K562 (cell line): ENCODE measurements at regions not wholly inside any gene's neighbourhood (a gene's known extent, or its start where the extent isn't known, plus 50 kb on each side); places are given as distances from the start of the nearest gene placed in this dataset.
A peak's percentile ranks its signal among the peaks of the same experiment; 100 is the strongest.

Experiments used
- ATAC-seq: fragments of 200-7000 bp; cut with Tn5 transposase; 3 replicates; pipeline ENCODE4 v1.9.1; 2020; ENCODE audit warnings: moderate library complexity
- BruUV-seq: library from RNA; stranded (reverse); fragments of 400-500 nt; replicated peaks from 2 replicates; lab custom pipeline; 2021; lab: Mats Ljungman, UMichigan
- CTCF ChIA-PET: fragments of 300-600 bp; formaldehyde crosslinking; extraction: SDS; loops from one replicate; lab custom pipeline; 2021; ENCODE audit warnings: low intra/inter-chr PET ratio; lab: Yijun Ruan, JAX
- POLR2A ChIA-PET: fragments of 300-600, 350-650 bp; sonication (Branson Sonifier 250); formaldehyde crosslinking; extraction: SDS; loops from one replicate; lab custom pipeline; 2021; ENCODE audit warnings: antibody characterized with exemption, inconsistent platforms; lab: Yijun Ruan, JAX
- DNase-seq, 4 experiments: peaks; one replicate each; pipeline versions ENCODE4 v3.0.0 to v3.0.0-alpha.2; 2011 to 2018; ENCODE audit warnings: low spot score in 3 of 4, mixed read lengths in 3 of 4; ENCODE audit errors: extremely low read depth in 1 of 4
- FAIRE-seq: peaks from 2 replicates; lab custom pipeline; 2011; peaks lifted over from hg19 to GRCh38; lab: Jason Lieb, UNC
- H2AFZ ChIP-seq: 2 replicates; pipeline ENCODE4 v1.6.0; 2011; ENCODE audit warnings: low read depth, low read length, control low read depth, inconsistent platforms
- H3K27ac ChIP-seq: fragments of 200-600 bp; 3 replicates; pipeline ENCODE4 v1.8.0; 2011; ENCODE audit warnings: low read depth, mild to moderate bottlenecking, control low read depth, inconsistent platforms, low read length, moderate library complexity, mixed read lengths; ENCODE audit errors: extremely low read depth
- H3K27me3 ChIP-seq, 2 experiments: fragments of 300-600 bp in 1 of 2; 2 replicates in 1 of 2; 3 replicates in 1 of 2; pipeline versions ENCODE4 v1.6.0 to v1.8.0; 2011; ENCODE audit warnings: inconsistent platforms in 2 of 2, low read length in 2 of 2, mild to moderate bottlenecking in 1 of 2, mixed read lengths in 1 of 2, moderate library complexity in 1 of 2; ENCODE audit not compliant: control insufficient read depth in 2 of 2, insufficient read depth in 2 of 2
- H3K36me3 ChIP-seq: fragments of 300-600 bp; 3 replicates; pipeline ENCODE4 v1.8.0; 2011; ENCODE audit warnings: mild to moderate bottlenecking, low read length, inconsistent platforms; ENCODE audit not compliant: control insufficient read depth, insufficient read depth
- H3K4me1 ChIP-seq, 2 experiments: fragments of 200-600 bp in 1 of 2; replicated peaks in 1 of 2; 2 replicates in 1 of 2; 3 replicates in 1 of 2; pipeline versions ENCODE4 v1.5.1 to v1.8.0; 2011; ENCODE audit warnings: inconsistent platforms in 2 of 2, low read length in 2 of 2, mild to moderate bottlenecking in 1 of 2, mixed read lengths in 1 of 2, moderate library complexity in 1 of 2; ENCODE audit not compliant: control insufficient read depth in 2 of 2, insufficient read depth in 2 of 2
- H3K4me2 ChIP-seq: 2 replicates; pipeline ENCODE4 v1.6.1; 2011; ENCODE audit warnings: low read length, control low read depth, inconsistent platforms, mixed read lengths; ENCODE audit not compliant: insufficient read depth
- H3K4me3 ChIP-seq: fragments of 200-600 bp; sonication (generic), shearing (Covaris generic); 2 replicates; pipeline ENCODE4 v1.5.1; 2016; ENCODE audit warnings: control low read depth, inconsistent platforms
- H3K79me2 ChIP-seq: fragments of 200-600 bp; 3 replicates; pipeline ENCODE4 v1.8.0; 2011; ENCODE audit warnings: low read length, inconsistent platforms; ENCODE audit not compliant: control insufficient read depth, insufficient read depth
- H3K9ac ChIP-seq, 2 experiments: 2 replicates each; pipeline versions ENCODE4 v1.6.0 to v1.6.1; 2011; ENCODE audit warnings: low read depth in 2 of 2, low read length in 2 of 2, control low read depth in 1 of 2, inconsistent platforms in 1 of 2, mild to moderate bottlenecking in 1 of 2, mixed read lengths in 1 of 2; ENCODE audit not compliant: insufficient read depth in 1 of 2
- H3K9me1 ChIP-seq: one replicate; pipeline ENCODE4 v1.6.0; 2011; ENCODE audit warnings: inconsistent platforms, mild to moderate bottlenecking, low read length, moderate library complexity; ENCODE audit not compliant: control insufficient read depth, insufficient read depth
- H3K9me3 ChIP-seq: replicated peaks from 2 replicates; pipeline ENCODE4 v1.5.1; 2011; ENCODE audit warnings: low read depth, low read length, inconsistent platforms; ENCODE audit not compliant: control insufficient read depth, insufficient read depth
- H4K20me1 ChIP-seq: replicated peaks from 2 replicates; pipeline ENCODE4 v1.6.1; 2011; ENCODE audit warnings: low read length, inconsistent platforms, mixed read lengths; ENCODE audit not compliant: control insufficient read depth, insufficient read depth
- STAT5A ChIP-seq: IDR thresholded peaks from 2 replicates; pipeline ENCODE4 v1.6.1; 2012; ENCODE audit warnings: low read length, inconsistent platforms, borderline replicate concordance
- WGBS: fragments of 100-300 bp; shearing (Covaris generic); methylation state at CpG from one replicate; pipeline ENCODE4 v1.1.6; 2016; ENCODE audit warnings: low coverage, mixed read lengths; ENCODE audit not compliant: insufficient coverage; ENCODE audit errors: missing lambda C conversion rate; 5-methylcytosine and 5-hydroxymethylcytosine counted together
- in situ Hi-C: fragments of 300-500 bp; cut with MboI; formaldehyde crosslinking; loops from 4 replicates; pipeline ENCODE4 v1.15.0; 2018; ENCODE audit warnings: inconsistent platforms, mixed read lengths
- intact Hi-C: fragments of 100-400 bp; cut with micrococcal nuclease; formaldehyde crosslinking; loops from 2 replicates; pipeline ENCODE4 v1.14.2; 2022
- TF ChIP-seq, protein P1 (sequence below): fragments of 450-650 bp; IDR thresholded peaks from 2 replicates; pipeline ENCODE4 v1.6.1; 2017; ENCODE audit warnings: antibody characterized with exemption
- TF ChIP-seq, protein P2 (sequence below), 3 experiments: IDR thresholded peaks in 2 of 3; conservative IDR thresholded peaks in 1 of 3; 2 replicates each; pipeline ENCODE4 v1.5.1; 2011 to 2012; ENCODE audit warnings: low read length in 3 of 3, mild to moderate bottlenecking in 3 of 3, control low read depth in 2 of 3, improper control_type of control experiment in 1 of 3, inconsistent platforms in 1 of 3, low read depth in 1 of 3, mixed read lengths in 1 of 3, moderate library complexity in 1 of 3; ENCODE audit not compliant: insufficient read depth in 2 of 3

DNA sequence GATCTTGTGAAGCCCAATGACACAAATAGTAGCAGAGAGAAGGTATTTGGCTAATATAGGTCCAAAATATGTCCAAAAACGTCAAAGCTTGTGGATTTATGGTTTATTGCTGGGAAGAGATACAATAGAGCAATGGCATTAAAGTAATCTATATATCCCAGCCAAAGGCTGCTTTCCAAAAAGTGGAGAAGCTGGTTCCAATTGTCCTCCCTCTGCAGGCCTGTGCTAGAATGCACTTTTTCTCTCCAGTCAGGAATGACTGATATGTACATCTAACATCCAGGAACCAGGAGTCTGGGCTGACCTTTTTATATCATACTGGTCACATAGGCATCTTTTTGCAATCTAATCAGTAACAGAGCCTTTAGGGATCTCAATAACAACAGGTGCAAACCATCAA lies 167.1 kb upstream of the FAM3C start:
- WGBS = 0% methylated on average over 1 of the region's 1 CpG
- Histone ChIP-seq H3K36me3 (no peaks in the 10 kb centered on the region), H3K4me2 (no peak overlapping the region), H2AFZ (no peak overlapping the region), H4K20me1 (no peaks in the 10 kb centered on the region), H3K27me3 (no peaks in the 10 kb centered on the region), H3K9me3 (no peaks in the 10 kb centered on the region), H3K27ac (no peak overlapping the region), H3K4me3 (no peak overlapping the region), H3K4me1 (no peaks in the 10 kb centered on the region), H3K79me2 (no peaks in the 10 kb centered on the region), H3K9me1 (no peaks in the 10 kb centered on the region), H3K9ac (no peak overlapping the region)
- no peak for TF ChIP-seq STAT5A
- TF ChIP-seq, protein P1, sequence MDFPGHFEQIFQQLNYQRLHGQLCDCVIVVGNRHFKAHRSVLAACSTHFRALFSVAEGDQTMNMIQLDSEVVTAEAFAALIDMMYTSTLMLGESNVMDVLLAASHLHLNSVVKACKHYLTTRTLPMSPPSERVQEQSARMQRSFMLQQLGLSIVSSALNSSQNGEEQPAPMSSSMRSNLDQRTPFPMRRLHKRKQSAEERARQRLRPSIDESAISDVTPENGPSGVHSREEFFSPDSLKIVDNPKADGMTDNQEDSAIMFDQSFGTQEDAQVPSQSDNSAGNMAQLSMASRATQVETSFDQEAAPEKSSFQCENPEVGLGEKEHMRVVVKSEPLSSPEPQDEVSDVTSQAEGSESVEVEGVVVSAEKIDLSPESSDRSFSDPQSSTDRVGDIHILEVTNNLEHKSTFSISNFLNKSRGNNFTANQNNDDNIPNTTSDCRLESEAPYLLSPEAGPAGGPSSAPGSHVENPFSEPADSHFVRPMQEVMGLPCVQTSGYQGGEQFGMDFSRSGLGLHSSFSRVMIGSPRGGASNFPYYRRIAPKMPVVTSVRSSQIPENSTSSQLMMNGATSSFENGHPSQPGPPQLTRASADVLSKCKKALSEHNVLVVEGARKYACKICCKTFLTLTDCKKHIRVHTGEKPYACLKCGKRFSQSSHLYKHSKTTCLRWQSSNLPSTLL = no peak
- TF ChIP-seq, protein P2, sequence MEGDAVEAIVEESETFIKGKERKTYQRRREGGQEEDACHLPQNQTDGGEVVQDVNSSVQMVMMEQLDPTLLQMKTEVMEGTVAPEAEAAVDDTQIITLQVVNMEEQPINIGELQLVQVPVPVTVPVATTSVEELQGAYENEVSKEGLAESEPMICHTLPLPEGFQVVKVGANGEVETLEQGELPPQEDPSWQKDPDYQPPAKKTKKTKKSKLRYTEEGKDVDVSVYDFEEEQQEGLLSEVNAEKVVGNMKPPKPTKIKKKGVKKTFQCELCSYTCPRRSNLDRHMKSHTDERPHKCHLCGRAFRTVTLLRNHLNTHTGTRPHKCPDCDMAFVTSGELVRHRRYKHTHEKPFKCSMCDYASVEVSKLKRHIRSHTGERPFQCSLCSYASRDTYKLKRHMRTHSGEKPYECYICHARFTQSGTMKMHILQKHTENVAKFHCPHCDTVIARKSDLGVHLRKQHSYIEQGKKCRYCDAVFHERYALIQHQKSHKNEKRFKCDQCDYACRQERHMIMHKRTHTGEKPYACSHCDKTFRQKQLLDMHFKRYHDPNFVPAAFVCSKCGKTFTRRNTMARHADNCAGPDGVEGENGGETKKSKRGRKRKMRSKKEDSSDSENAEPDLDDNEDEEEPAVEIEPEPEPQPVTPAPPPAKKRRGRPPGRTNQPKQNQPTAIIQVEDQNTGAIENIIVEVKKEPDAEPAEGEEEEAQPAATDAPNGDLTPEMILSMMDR (IDR thresholded peaks at IDR 0.05 in 2 of 3, conservative IDR thresholded peaks at IDR 0.05 in 1 of 3; ENCODE audit: insufficient read depth in 2 of 3, low read depth in 1 of 3, low read length in 3 of 3) = peak in 2 of 3 experiments; percentile 17 to 27; a peak in 1 of 6 replicates
- POLR2A ChIA-PET = interaction anchor here (0.6 kb wide), 1 partner anchor 1380 kb away, joined by 4 read pairs; no protein-coding TSS in a partner anchor
- no peak for FAIRE-seq
- in situ Hi-C loops = no loop called here
- CTCF ChIA-PET = no interaction called here
- peak; percentile 62 for ATAC-seq
- BruUV-seq = no TSS peak
- intact Hi-C loops = no loop called here
- no peak for DNase-seq
